NT2/D1 (cell line): ENCODE measurements at regions not wholly inside any gene's neighbourhood (a gene's known extent, or its start where the extent isn't known, plus 50 kb on each side); places are given as distances from the start of the nearest gene placed in this dataset.

ENCODE experiments used
- DNase-seq: peaks from one replicate; pipeline ENCODE4 v3.0.0-alpha.2; 2011; ENCODE audit warnings: low read depth, low spot score
- H3K27me3 ChIP-seq: 2 replicates; pipeline ENCODE4 v1.6.0; 2011; ENCODE audit warnings: mild to moderate bottlenecking; ENCODE audit not compliant: insufficient read length, insufficient read depth
- H3K36me3 ChIP-seq: 2 replicates; pipeline ENCODE4 v1.6.1; 2011; ENCODE audit warnings: mild to moderate bottlenecking, low read length, mixed read lengths; ENCODE audit not compliant: insufficient read depth, insufficient read length
- H3K4me1 ChIP-seq: 2 replicates; pipeline ENCODE4 v1.5.1; 2011; ENCODE audit not compliant: insufficient read depth, insufficient read length
- H3K4me3 ChIP-seq: 2 replicates; pipeline ENCODE4 v1.5.1; 2011; ENCODE audit warnings: low read depth; ENCODE audit not compliant: insufficient read length
- H3K9ac ChIP-seq: 2 replicates; pipeline ENCODE4 v1.6.0; 2011; ENCODE audit warnings: low read depth; ENCODE audit not compliant: insufficient read length
- H3K9me3 ChIP-seq: 2 replicates; pipeline ENCODE4 v1.5.1; 2011; ENCODE audit warnings: mild to moderate bottlenecking, low read length; ENCODE audit not compliant: insufficient read depth
- SUZ12 ChIP-seq: IDR thresholded peaks from 2 replicates; pipeline ENCODE4 v1.6.1; 2011; ENCODE audit not compliant: insufficient read length, insufficient read depth; ENCODE audit errors: extremely low read depth
- YY1 ChIP-seq: IDR thresholded peaks from 2 replicates; pipeline ENCODE4 v1.6.1; 2011; ENCODE audit not compliant: insufficient read length, insufficient read depth
- ZNF274 ChIP-seq: IDR thresholded peaks from 2 replicates; pipeline ENCODE4 v1.6.1; 2011; ENCODE audit warnings: mild to moderate bottlenecking, low read depth, low read length

DNA sequence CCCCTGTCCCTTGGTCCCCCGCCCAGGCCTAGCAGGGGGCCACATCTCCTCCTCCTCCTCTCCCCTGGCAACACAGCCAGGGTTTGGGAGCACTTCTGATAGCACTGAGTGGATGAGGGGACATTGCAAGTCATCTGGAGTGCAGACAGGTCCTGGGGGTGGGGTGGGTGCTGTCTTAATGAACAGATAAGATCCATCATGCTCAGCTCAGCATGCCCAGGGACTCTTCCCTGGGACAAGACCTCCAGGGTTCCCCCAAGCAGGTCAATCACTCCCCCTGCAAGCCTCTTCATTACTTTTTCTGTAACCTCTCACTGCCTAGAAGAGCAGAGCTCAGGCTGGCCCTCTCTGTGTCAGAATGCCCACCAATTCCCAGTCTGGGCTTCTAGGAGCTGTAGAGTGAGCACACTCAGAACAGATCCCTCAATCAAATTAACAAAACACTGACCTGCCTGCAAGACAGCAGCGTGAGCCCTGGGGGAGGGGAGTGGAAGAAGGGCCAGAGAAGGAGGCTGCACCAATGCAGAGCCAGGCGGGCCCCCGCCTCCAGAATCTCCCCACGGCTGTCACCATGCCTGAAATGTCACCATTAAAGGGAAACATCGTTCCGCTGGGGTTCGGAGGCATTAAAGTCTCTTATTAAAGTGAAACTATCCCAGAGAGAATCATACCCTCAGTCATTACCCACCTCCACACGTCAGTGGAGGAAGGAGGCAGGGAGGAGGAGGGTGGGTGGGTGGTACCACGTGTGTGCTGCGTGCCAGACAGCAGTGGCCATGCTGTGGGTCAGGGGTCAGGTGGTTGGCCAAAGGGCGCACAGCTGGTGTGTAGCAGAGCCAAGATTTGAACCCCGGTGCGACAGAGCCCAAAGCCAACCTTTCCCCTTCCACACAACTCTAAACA is 114.7 kb upstream of the LINGO1 start:
- peaks cover 86% of the 10 kb centered on the region for H3K27me3 ChIP-seq
- peaks cover 19% of the 10 kb centered on the region for H3K4me1 ChIP-seq
- no peak for TF ChIP-seq SUZ12
- H3K4me3 ChIP-seq = no peak overlapping the region
- no peak overlapping the region for H3K9ac ChIP-seq
- no peaks in the 10 kb centered on the region for H3K36me3 ChIP-seq
- H3K9me3 ChIP-seq = no peaks in the 10 kb centered on the region
- no peak for DNase-seq

DNA sequence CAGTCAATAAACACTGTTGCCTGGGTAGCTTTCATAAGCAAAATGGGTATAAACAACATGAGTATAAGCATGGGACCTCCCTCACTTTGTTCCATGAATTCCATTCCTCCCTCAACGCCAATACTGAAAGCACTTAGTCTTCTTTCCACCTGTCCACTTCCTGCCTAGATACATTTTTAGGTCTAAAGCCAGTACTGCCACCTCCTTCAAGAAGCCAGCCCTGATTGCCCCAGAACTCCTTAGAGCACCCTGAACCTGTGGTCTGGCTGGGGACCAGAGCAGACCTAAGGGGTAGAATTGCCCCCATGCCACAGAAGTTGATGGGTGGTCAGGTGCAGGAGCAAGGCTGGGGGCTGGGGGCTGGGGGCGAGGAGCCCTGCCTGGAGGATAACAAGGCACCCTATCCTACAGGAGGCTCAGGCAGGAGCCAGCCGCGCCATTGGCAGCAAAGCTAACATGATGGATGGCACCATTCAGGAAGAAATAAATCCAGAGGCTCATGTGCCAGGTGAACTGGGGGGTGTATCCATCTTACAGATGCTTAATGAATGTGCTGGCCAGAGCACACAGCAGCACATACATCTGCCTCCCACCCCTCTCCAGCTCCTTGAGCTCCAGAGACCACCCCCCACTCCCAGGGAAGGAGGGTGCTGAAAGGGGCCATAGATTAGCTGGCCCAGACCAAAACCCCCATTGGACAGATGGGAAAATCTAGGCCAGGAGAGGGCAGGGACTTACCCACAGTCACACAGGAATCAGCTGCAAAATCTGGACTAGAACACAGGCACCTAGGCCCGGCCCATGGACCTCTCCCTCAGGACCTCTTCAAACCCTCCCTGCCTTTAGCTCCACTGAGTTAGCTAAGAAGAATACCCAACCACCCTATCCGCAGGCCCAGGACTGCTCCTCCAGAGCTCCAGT is 113.8 kb upstream of the LINGO1 start:
- Histone ChIP-seq H3K4me3 (no peak overlapping the region), H3K9ac (no peak overlapping the region)

DNA sequence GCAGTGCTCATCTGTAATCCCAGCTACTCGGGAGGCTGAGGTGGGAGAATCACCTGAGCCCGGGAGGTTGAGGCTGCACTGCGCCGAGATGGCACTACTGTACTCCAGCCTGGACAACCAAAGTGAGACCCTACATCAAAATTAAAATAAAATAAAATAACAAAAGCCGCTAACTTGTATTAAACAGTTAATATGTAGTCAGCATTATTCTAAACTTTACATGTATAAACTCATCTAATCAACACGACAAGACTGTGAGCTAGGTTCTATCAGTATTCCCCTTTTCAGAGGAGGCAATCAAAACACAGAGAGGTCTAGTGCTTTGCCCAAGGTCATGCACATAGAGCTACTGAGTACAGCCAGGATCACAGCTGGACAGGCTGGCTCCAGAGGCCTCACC is 111.7 kb upstream of the LINGO1 start:
- Histone ChIP-seq H3K27me3 (peaks cover 82% of the 10 kb centered on the region), H3K9ac (no peak overlapping the region), H3K4me1 (peaks cover 30% of the 10 kb centered on the region), H3K9me3 (no peaks in the 10 kb centered on the region), H3K36me3 (no peaks in the 10 kb centered on the region), H3K4me3 (no peak overlapping the region)
- TF ChIP-seq YY1 (no peak), SUZ12 (no peak), ZNF274 (no peak)
- no peak for DNase-seq

More for the DNA sequence above, 113.8 kb upstream of the LINGO1 start:
- no peak for DNase-seq
- Histone ChIP-seq H3K9me3 (no peaks in the 10 kb centered on the region), H3K27me3 (peaks cover 86% of the 10 kb centered on the region), H3K4me1 (peaks cover 26% of the 10 kb centered on the region), H3K36me3 (no peaks in the 10 kb centered on the region)
- TF ChIP-seq YY1 = no peak
- TF ChIP-seq ZNF274 = no peak
- TF ChIP-seq SUZ12 = no peak

DNA sequence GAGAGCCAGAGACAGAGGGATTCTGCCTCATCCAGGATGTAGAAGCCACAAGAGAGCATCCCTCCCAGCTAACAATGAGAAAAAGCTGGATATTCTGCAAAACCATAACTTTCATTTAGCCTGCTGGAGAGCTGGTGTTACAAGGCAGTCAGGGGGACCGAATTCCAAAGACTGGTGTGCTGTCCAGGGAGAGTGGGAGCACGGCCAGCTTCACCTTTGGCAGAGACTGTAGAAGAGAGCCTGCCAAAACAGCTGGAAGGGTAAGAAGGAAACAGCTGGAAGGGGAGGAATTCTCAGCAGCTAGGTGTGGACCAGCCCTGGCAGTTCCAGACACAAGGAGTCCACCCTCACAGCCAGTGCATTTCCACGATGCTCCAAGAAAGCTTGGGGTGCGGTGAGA is 109.9 kb upstream of the LINGO1 start:
- no peak for DNase-seq
- peaks cover 31% of the 10 kb centered on the region for H3K4me1 ChIP-seq
- H3K9ac ChIP-seq = no peak overlapping the region
- no peaks in the 10 kb centered on the region for H3K36me3 ChIP-seq
- TF ChIP-seq SUZ12 = no peak
- TF ChIP-seq YY1 = no peak
- TF ChIP-seq ZNF274 = no peak
- H3K4me3 ChIP-seq = no peak overlapping the region
- H3K9me3 ChIP-seq = no peaks in the 10 kb centered on the region
- H3K27me3 ChIP-seq = peaks cover 91% of the 10 kb centered on the region

DNA sequence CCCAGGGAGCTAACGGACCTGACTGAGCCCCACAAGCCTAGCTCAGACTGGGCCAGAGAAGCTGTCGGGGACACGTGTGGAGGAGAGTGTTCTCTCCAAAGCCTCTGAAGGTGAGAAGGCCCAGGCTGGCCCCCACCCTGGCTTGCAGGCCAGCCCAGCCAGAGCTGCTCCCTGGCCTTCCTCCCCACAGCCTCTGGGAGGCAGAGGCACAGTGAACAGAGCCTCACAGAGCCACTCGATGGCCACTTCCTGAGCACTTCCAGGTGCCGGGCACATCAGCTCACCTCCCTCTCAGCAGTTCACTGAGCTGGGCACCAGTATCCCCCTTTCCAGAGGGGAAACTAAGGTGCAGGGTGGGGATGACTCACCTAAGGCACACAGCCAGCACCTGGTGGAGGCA is 109.4 kb upstream of the LINGO1 start:
- peaks cover 33% of the 10 kb centered on the region for H3K4me1 ChIP-seq
- TF ChIP-seq YY1 (no peak), ZNF274 (no peak), SUZ12 (no peak)
- H3K9me3 ChIP-seq = no peaks in the 10 kb centered on the region
- peaks cover 91% of the 10 kb centered on the region for H3K27me3 ChIP-seq
- no peaks in the 10 kb centered on the region for H3K36me3 ChIP-seq
- H3K9ac ChIP-seq = no peak overlapping the region
- no peak for DNase-seq
- H3K4me3 ChIP-seq = no peak overlapping the region

DNA sequence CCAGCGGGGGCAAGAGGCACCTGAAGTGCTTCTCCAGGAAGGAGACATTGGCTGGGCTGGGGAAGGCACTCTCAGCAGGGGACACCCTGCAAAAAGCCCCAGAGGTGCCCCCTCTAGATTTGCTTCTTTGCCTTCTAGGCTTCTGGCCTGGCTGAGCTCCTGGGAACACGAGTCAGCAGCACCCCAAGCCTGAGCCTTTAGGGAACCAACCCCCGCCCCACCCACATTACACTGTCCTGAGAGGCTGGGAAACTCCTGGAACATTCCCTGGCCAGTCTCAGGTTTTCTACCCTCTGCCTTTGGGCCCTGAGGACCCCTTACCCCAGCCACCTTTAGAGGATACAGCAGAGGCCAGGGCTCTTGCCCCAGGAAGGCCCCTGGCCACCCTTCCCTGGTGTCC is 108.4 kb upstream of the LINGO1 start:
- Histone ChIP-seq H3K9me3 (no peaks in the 10 kb centered on the region), H3K4me1 (peaks cover 29% of the 10 kb centered on the region), H3K9ac (no peak overlapping the region), H3K27me3 (peaks cover 91% of the 10 kb centered on the region), H3K36me3 (no peaks in the 10 kb centered on the region), H3K4me3 (no peak overlapping the region)
- TF ChIP-seq SUZ12 = no peak
- TF ChIP-seq YY1 = no peak
- no peak for TF ChIP-seq ZNF274
- no peak for DNase-seq
